ENCODE measurements at regions not wholly inside any gene's neighbourhood (a gene's known extent, or its start where the extent isn't known, plus 50 kb on each side); places are given as distances from the start of the nearest gene placed in this dataset.

- no peak overlapping the region for H3K4me3 ChIP-seq (ENCODE audit: low read length)
- no peak for TF ChIP-seq CTCF (IDR thresholded peaks at IDR 0.05; ENCODE audit: insufficient read depth, low read depth, low read length, missing control alignments)
- DNase-seq (ENCODE audit: low read depth) = no peak
Observed at GRCh38 chr5:93891491-93892480, 150.4 kb upstream of the POU5F2 start.

- no peak for TF ChIP-seq CTCF (IDR thresholded peaks at IDR 0.05; ENCODE audit: insufficient read depth, low read depth, low read length, missing control alignments)
- DNase-seq (ENCODE audit: low read depth) = no peak
- H3K4me3 ChIP-seq (ENCODE audit: low read length) = no peak overlapping the region
Observed at GRCh38 chr5:93890657-93891056, 149.3 kb upstream of the POU5F2 start.

- H3K4me3 ChIP-seq (ENCODE audit: low read length) = no peak overlapping the region
- no peak for TF ChIP-seq CTCF (IDR thresholded peaks at IDR 0.05; ENCODE audit: insufficient read depth, low read depth, low read length, missing control alignments)
- DNase-seq (ENCODE audit: low read depth) = no peak
Observed at GRCh38 chr5:93887678-93888077, 146.3 kb upstream of the POU5F2 start.

- DNase-seq (ENCODE audit: low read depth) = no peak
- no peak overlapping the region for H3K4me3 ChIP-seq (ENCODE audit: low read length)
- TF ChIP-seq CTCF (IDR thresholded peaks at IDR 0.05; ENCODE audit: insufficient read depth, low read depth, low read length, missing control alignments) = no peak
Observed at GRCh38 chr5:93886917-93887361, 145.5 kb upstream of the POU5F2 start.

- no peak overlapping the region for H3K4me3 ChIP-seq (ENCODE audit: low read length)
- no peak for TF ChIP-seq CTCF (IDR thresholded peaks at IDR 0.05; ENCODE audit: insufficient read depth, low read depth, low read length, missing control alignments)
- no peak for DNase-seq (ENCODE audit: low read depth)
Observed at GRCh38 chr5:93886098-93886806, 144.9 kb upstream of the POU5F2 start.

GRCh38 chr5:93884254-93884653 is 142.9 kb upstream of the POU5F2 start:
- TF ChIP-seq CTCF (IDR thresholded peaks at IDR 0.05; ENCODE audit: insufficient read depth, low read depth, low read length, missing control alignments) = no peak
- no peak overlapping the region for H3K4me3 ChIP-seq (ENCODE audit: low read length)
- no peak for DNase-seq (ENCODE audit: low read depth)

All from epithelial cell of esophagus (primary cell).